PC-9 (cell line): ENCODE measurements at regions not wholly inside any gene's neighbourhood (a gene's known extent, or its start where the extent isn't known, plus 50 kb on each side); places are given as distances from the start of the nearest gene placed in this dataset.

Experiments
- BruUV-seq: library from RNA; stranded (reverse); fragments of 400-500 nt; replicated peaks from 2 replicates; lab custom pipeline; 2021; lab: Mats Ljungman, UMichigan
- CTCF ChIA-PET: fragments of 300-600 bp; sonication (Branson Sonifier 250); formaldehyde crosslinking; loops from one replicate; lab custom pipeline; 2022; ENCODE audit warnings: antibody characterized with exemption; lab: Charles Lee
- POLR2A ChIA-PET: fragments of 300-600 bp; sonication (Branson Sonifier 250); formaldehyde crosslinking; loops from one replicate; lab custom pipeline; 2022; ENCODE audit warnings: antibody characterized with exemption; ENCODE audit not compliant: unreplicated experiment; lab: Charles Lee
- DNase-seq, 2 experiments: peaks; one replicate each; pipeline versions ENCODE4 v3.0.0 to v3.0.0-alpha.2; 2015 to 2022; ENCODE audit warnings: mixed read lengths in 1 of 2
- H2AFZ ChIP-seq: fragments of 200-600 bp; sonication (generic); 2 replicates; pipeline ENCODE4 v1.8.1; 2017; ENCODE audit warnings: antibody characterized with exemption
- H3F3A ChIP-seq: fragments of 200-600 bp; sonication (generic); 2 replicates; pipeline ENCODE4 v1.8.1; 2017; ENCODE audit warnings: antibody characterized with exemption, mild to moderate bottlenecking, low read depth; ENCODE audit not compliant: insufficient read depth
- H3K27ac ChIP-seq: fragments of 200-600 bp; sonication (generic); 2 replicates; pipeline ENCODE4 v1.6.1; 2016; ENCODE audit warnings: mixed run types
- H3K27me3 ChIP-seq: fragments of 200-600 bp; sonication (generic); 2 replicates; pipeline ENCODE4 v1.6.1; 2016; ENCODE audit warnings: low read depth, mixed run types; ENCODE audit not compliant: insufficient read depth
- H3K36me3 ChIP-seq: fragments of 200-600 bp; sonication (generic); 2 replicates; pipeline ENCODE4 v1.6.1; 2016; ENCODE audit warnings: low read depth, mixed run types
- H3K4me1 ChIP-seq: fragments of 200-600 bp; sonication (generic); replicated peaks from 2 replicates; pipeline ENCODE4 v1.6.1; 2016; ENCODE audit warnings: mixed run types; ENCODE audit not compliant: insufficient read depth
- H3K4me2 ChIP-seq: fragments of 200-600 bp; sonication (generic); 2 replicates; pipeline ENCODE4 v1.6.1; 2017; ENCODE audit warnings: mixed run types
- H3K4me3 ChIP-seq: fragments of 200-600 bp; sonication (generic); 2 replicates; pipeline ENCODE4 v1.6.1; 2016; ENCODE audit warnings: mixed run types
- H3K79me2 ChIP-seq: fragments of 200-600 bp; sonication (generic); 2 replicates; pipeline ENCODE4 v1.6.1; 2017; ENCODE audit warnings: low read depth, mixed run types
- H3K9me2 ChIP-seq: fragments of 200-600 bp; sonication (generic); 2 replicates; pipeline ENCODE4 v1.8.1; 2017; ENCODE audit warnings: mild to moderate bottlenecking; ENCODE audit not compliant: insufficient read depth
- H3K9me3 ChIP-seq: fragments of 200-600 bp; sonication (generic); 2 replicates; pipeline ENCODE4 v1.8.1; 2016; ENCODE audit warnings: low read depth; ENCODE audit not compliant: insufficient read depth
- H4K20me1 ChIP-seq: fragments of 200-600 bp; sonication (generic); 2 replicates; pipeline ENCODE4 v1.8.1; 2017; ENCODE audit not compliant: insufficient read depth
- EZH2 ChIP-seq: fragments of 200-600 bp; sonication (generic); IDR thresholded peaks from 2 replicates; pipeline ENCODE4 v1.8.0; 2017; ENCODE audit warnings: antibody characterized with exemption, low read depth
- intact Hi-C: fragments of 100-400 bp; cut with micrococcal nuclease; formaldehyde crosslinking; loops from one replicate; pipeline ENCODE4 v1.10.0; 2022; ENCODE audit not compliant: unreplicated experiment
- TF ChIP-seq, protein P1 (sequence below): fragments of 200-600 bp; sonication (generic); conservative IDR thresholded peaks from 2 replicates; pipeline ENCODE4 v1.6.1; 2017; ENCODE audit warnings: mixed run types, antibody characterized with exemption, mild to moderate bottlenecking, moderate library complexity

GRCh38 chr12:24285448-24285847, 336.0 kb upstream of the SOX5 start:
- no peaks in the 10 kb centered on the region for H3K79me2 ChIP-seq
- DNase-seq = no peak
- CTCF ChIA-PET = no interaction called here
- H3K27me3 ChIP-seq = peaks cover 19% of the 10 kb centered on the region
- no peaks in the 10 kb centered on the region for H4K20me1 ChIP-seq
- H3K4me1 ChIP-seq = no peaks in the 10 kb centered on the region
- no TSS peak for BruUV-seq
- no peak overlapping the region for H3K27ac ChIP-seq
- H3K9me2 ChIP-seq = no peaks in the 10 kb centered on the region
- H3K9me3 ChIP-seq = no peaks in the 10 kb centered on the region
- H3F3A ChIP-seq = no peaks in the 10 kb centered on the region
- no peak overlapping the region for H3K4me3 ChIP-seq
- POLR2A ChIA-PET = no interaction called here
- TF ChIP-seq, protein P1, sequence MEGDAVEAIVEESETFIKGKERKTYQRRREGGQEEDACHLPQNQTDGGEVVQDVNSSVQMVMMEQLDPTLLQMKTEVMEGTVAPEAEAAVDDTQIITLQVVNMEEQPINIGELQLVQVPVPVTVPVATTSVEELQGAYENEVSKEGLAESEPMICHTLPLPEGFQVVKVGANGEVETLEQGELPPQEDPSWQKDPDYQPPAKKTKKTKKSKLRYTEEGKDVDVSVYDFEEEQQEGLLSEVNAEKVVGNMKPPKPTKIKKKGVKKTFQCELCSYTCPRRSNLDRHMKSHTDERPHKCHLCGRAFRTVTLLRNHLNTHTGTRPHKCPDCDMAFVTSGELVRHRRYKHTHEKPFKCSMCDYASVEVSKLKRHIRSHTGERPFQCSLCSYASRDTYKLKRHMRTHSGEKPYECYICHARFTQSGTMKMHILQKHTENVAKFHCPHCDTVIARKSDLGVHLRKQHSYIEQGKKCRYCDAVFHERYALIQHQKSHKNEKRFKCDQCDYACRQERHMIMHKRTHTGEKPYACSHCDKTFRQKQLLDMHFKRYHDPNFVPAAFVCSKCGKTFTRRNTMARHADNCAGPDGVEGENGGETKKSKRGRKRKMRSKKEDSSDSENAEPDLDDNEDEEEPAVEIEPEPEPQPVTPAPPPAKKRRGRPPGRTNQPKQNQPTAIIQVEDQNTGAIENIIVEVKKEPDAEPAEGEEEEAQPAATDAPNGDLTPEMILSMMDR = no peak
- no peak for TF ChIP-seq EZH2
- no peaks in the 10 kb centered on the region for H3K36me3 ChIP-seq
- no peak overlapping the region for H3K4me2 ChIP-seq
- H2AFZ ChIP-seq = no peak overlapping the region
- intact Hi-C loops = no loop called here

- no peaks in the 10 kb centered on the region for H4K20me1 ChIP-seq
- no peak overlapping the region for H3K27ac ChIP-seq
- H3K4me3 ChIP-seq = no peak overlapping the region
- H3K4me2 ChIP-seq = no peak overlapping the region
- no peaks in the 10 kb centered on the region for H3K9me3 ChIP-seq
- H3K27me3 ChIP-seq = peaks cover 13% of the 10 kb centered on the region; the same call in 1 of the 2 replicates
- no peaks in the 10 kb centered on the region for H3K4me1 ChIP-seq
- ChIA-PET CTCF (no interaction called here), POLR2A (no interaction called here)
- intact Hi-C loops = no loop called here
- BruUV-seq = no TSS peak
- no peaks in the 10 kb centered on the region for H3K79me2 ChIP-seq
- no peak for DNase-seq
- H3K9me2 ChIP-seq = no peaks in the 10 kb centered on the region
- TF ChIP-seq, protein P1 = no peak
- TF ChIP-seq EZH2 = no peak
- H3K36me3 ChIP-seq = no peaks in the 10 kb centered on the region
- no peaks in the 10 kb centered on the region for H3F3A ChIP-seq
- no peak overlapping the region for H2AFZ ChIP-seq
Measured at GRCh38 chr12:24281341-24281740, 331.9 kb upstream of the SOX5 start.

- 0 out of 2 replicates have a peak, but pooled peaks cover 10% of the 10 kb centered on the region for H3K27me3 ChIP-seq
- H3K79me2 ChIP-seq = no peaks in the 10 kb centered on the region
- H3K36me3 ChIP-seq = no peaks in the 10 kb centered on the region
- no peaks in the 10 kb centered on the region for H3K9me2 ChIP-seq
- H3K4me2 ChIP-seq = no peak overlapping the region
- ChIA-PET POLR2A (no interaction called here), CTCF (no interaction called here)
- H2AFZ ChIP-seq = no peak overlapping the region
- H3K4me1 ChIP-seq = no peaks in the 10 kb centered on the region
- no peak for DNase-seq
- no peak for TF ChIP-seq EZH2
- TF ChIP-seq, protein P1 = no peak
- no peaks in the 10 kb centered on the region for H4K20me1 ChIP-seq
- intact Hi-C loops = no loop called here
- H3K4me3 ChIP-seq = no peak overlapping the region
- BruUV-seq = no TSS peak
- no peaks in the 10 kb centered on the region for H3K9me3 ChIP-seq
- H3F3A ChIP-seq = no peaks in the 10 kb centered on the region
- no peak overlapping the region for H3K27ac ChIP-seq
Measured at GRCh38 chr12:24280056-24280842, 330.8 kb upstream of the SOX5 start.
